H9 (cell line): ENCODE measurements at regions not wholly inside any gene's neighbourhood (a gene's known extent, or its start where the extent isn't known, plus 50 kb on each side); places are given as distances from the start of the nearest gene placed in this dataset.

ENCODE experiments used
- DNase-seq: peaks from one replicate; pipeline ENCODE4 v3.0.0-alpha.2; 2017
- H2AFZ ChIP-seq: one replicate; pipeline ENCODE4 v1.6.1; 2013; ENCODE audit warnings: mild to moderate bottlenecking, low read length, control low read depth, moderate library complexity
- H2AK5ac ChIP-seq: 2 replicates; pipeline ENCODE4 v1.6.1; 2013; ENCODE audit warnings: low read length, control low read depth, mixed read lengths; ENCODE audit not compliant: insufficient read length
- H2BK120ac ChIP-seq: one replicate; pipeline ENCODE4 v1.6.1; 2013; ENCODE audit warnings: low read depth, mild to moderate bottlenecking, low read length, control low read depth, inconsistent platforms; ENCODE audit not compliant: poor library complexity, severe bottlenecking
- H2BK12ac ChIP-seq: 2 replicates; pipeline ENCODE4 v1.6.1; 2013; ENCODE audit warnings: low read length, control low read depth, mixed read lengths, low read depth; ENCODE audit not compliant: insufficient read length
- H2BK15ac ChIP-seq: 2 replicates; pipeline ENCODE4 v1.6.1; 2013; ENCODE audit warnings: low read depth, low read length, control low read depth
- H2BK20ac ChIP-seq: one replicate; pipeline ENCODE4 v1.6.1; 2013; ENCODE audit warnings: low read depth, mild to moderate bottlenecking, low read length, control low read depth, inconsistent platforms; ENCODE audit not compliant: poor library complexity, severe bottlenecking
- H2BK5ac ChIP-seq: 2 replicates; pipeline ENCODE4 v1.6.1; 2013; ENCODE audit warnings: low read length, control low read depth, mixed read lengths; ENCODE audit not compliant: insufficient read length
- H3K14ac ChIP-seq: 2 replicates; pipeline ENCODE4 v1.6.1; 2013; ENCODE audit warnings: low read length, control low read depth; ENCODE audit not compliant: insufficient read depth
- H3K18ac ChIP-seq: 2 replicates; pipeline ENCODE4 v1.6.1; 2013; ENCODE audit warnings: low read depth, mild to moderate bottlenecking, mixed read lengths, low read length, control low read depth; ENCODE audit not compliant: insufficient read length
- H3K23ac ChIP-seq: 2 replicates; pipeline ENCODE4 v1.6.1; 2013; ENCODE audit warnings: low read length, control low read depth, mixed read lengths, low read depth; ENCODE audit not compliant: insufficient read length
- H3K23me2 ChIP-seq: 2 replicates; pipeline ENCODE4 v1.6.1; 2013; ENCODE audit warnings: low read depth, mild to moderate bottlenecking, mixed read lengths, low read length, control low read depth; ENCODE audit not compliant: insufficient read length, poor library complexity, severe bottlenecking
- H3K27ac ChIP-seq: 2 replicates; pipeline ENCODE4 v1.5.1; 2013; ENCODE audit warnings: low read length, control low read depth, mixed read lengths, low read depth; ENCODE audit not compliant: insufficient read length
- H3K27me3 ChIP-seq: 2 replicates; pipeline ENCODE4 v1.6.1; 2013; ENCODE audit warnings: low read length, control low read depth, inconsistent platforms; ENCODE audit not compliant: insufficient read depth
- H3K4ac ChIP-seq: 2 replicates; pipeline ENCODE4 v1.6.1; 2013; ENCODE audit warnings: low read depth, mild to moderate bottlenecking, control low read depth, inconsistent platforms, low read length, moderate library complexity
- H3K4me1 ChIP-seq: 2 replicates; pipeline ENCODE4 v1.6.1; 2013; ENCODE audit warnings: low read length, control low read depth, inconsistent platforms; ENCODE audit not compliant: insufficient read depth
- H3K4me2 ChIP-seq: 2 replicates; pipeline ENCODE4 v1.6.1; 2013; ENCODE audit warnings: low read length, control low read depth, mixed read lengths; ENCODE audit not compliant: insufficient read length, insufficient read depth
- H3K56ac ChIP-seq: 2 replicates; pipeline ENCODE4 v1.6.1; 2013; ENCODE audit warnings: low read depth, mild to moderate bottlenecking, mixed read lengths, low read length, control low read depth; ENCODE audit not compliant: insufficient read length
- H3K79me1 ChIP-seq: 2 replicates; pipeline ENCODE4 v1.6.1; 2013; ENCODE audit warnings: low read depth, mild to moderate bottlenecking, moderate library complexity, low read length, control low read depth, inconsistent platforms; ENCODE audit not compliant: insufficient read depth, poor library complexity, severe bottlenecking
- H3K79me2 ChIP-seq: 2 replicates; pipeline ENCODE4 v1.6.1; 2013; ENCODE audit warnings: low read length, control low read depth, inconsistent platforms; ENCODE audit not compliant: insufficient read depth
- H3K9ac ChIP-seq: 2 replicates; pipeline ENCODE4 v1.6.1; 2013; ENCODE audit warnings: low read length, control low read depth, mixed read lengths; ENCODE audit not compliant: insufficient read length; ENCODE audit errors: extremely low read depth
- H3K9me3 ChIP-seq: one replicate; pipeline ENCODE4 v1.6.1; 2013; ENCODE audit warnings: low read depth, low read length, inconsistent platforms; ENCODE audit not compliant: control insufficient read depth
- H3T11ph ChIP-seq: one replicate; pipeline ENCODE4 v1.6.1; 2013; ENCODE audit warnings: mild to moderate bottlenecking, low read length, control low read depth, inconsistent platforms
- H4K20me1 ChIP-seq: one replicate; pipeline ENCODE4 v1.6.1; 2013; ENCODE audit not compliant: control insufficient read depth, insufficient read length, insufficient read depth
- H4K5ac ChIP-seq: 2 replicates; pipeline ENCODE4 v1.6.1; 2013; ENCODE audit warnings: low read depth, mild to moderate bottlenecking, mixed read lengths, low read length, control low read depth; ENCODE audit not compliant: insufficient read length
- H4K8ac ChIP-seq: replicated peaks from 2 replicates; pipeline ENCODE4 v1.6.1; 2013; ENCODE audit warnings: low read length, control low read depth, mixed read lengths, low read depth; ENCODE audit not compliant: insufficient read length
- H4K91ac ChIP-seq: 2 replicates; pipeline ENCODE4 v1.6.1; 2013; ENCODE audit warnings: low read depth, mild to moderate bottlenecking, moderate library complexity, mixed read lengths, low read length, control low read depth; ENCODE audit not compliant: insufficient read length
- H3K27ac Mint-ChIP-seq, 3 experiments: 2 replicates in 2 of 3; 3 replicates in 1 of 3; pipeline ENCODE4 v1.8.0; 2020 to 2021; ENCODE audit warnings: mixed read lengths in 3 of 3, mild to moderate bottlenecking in 1 of 3, moderate library complexity in 1 of 3
- H3K27me3 Mint-ChIP-seq: 2 replicates; pipeline ENCODE4 v1.8.0; 2021; ENCODE audit warnings: low read depth, mild to moderate bottlenecking, moderate library complexity, mixed read lengths
- H3K36me3 Mint-ChIP-seq, 3 experiments: 2 replicates in 2 of 3; 3 replicates in 1 of 3; pipeline ENCODE4 v1.8.0; 2020 to 2021; ENCODE audit warnings: low read depth in 3 of 3, mixed read lengths in 3 of 3; ENCODE audit not compliant: insufficient read depth in 1 of 3
- H3K4me1 Mint-ChIP-seq, 2 experiments: 2 replicates each; pipeline ENCODE4 v1.8.0; 2020; ENCODE audit warnings: mixed read lengths in 2 of 2
- H3K4me3 Mint-ChIP-seq, 2 experiments: 2 replicates in 1 of 2; 3 replicates in 1 of 2; pipeline ENCODE4 v1.8.0; 2020 to 2021; ENCODE audit warnings: mild to moderate bottlenecking in 2 of 2, mixed read lengths in 2 of 2, moderate library complexity in 1 of 2
- H3K9me3 Mint-ChIP-seq, 2 experiments: 2 replicates in 1 of 2; 3 replicates in 1 of 2; pipeline ENCODE4 v1.8.0; 2020; ENCODE audit warnings: mild to moderate bottlenecking in 2 of 2, mixed read lengths in 2 of 2, moderate library complexity in 1 of 2
- CTCF ChIP-seq: fragments of 200-600 bp; sonication (generic); conservative IDR thresholded peaks from 3 replicates; pipeline ENCODE4 v1.8.0; 2021; ENCODE audit warnings: antibody characterized with exemption, mild to moderate bottlenecking
- WGBS: extraction: QIAGEN DNeasy Blood & Tissue Kit; methylation state at CpG from one replicate; pipeline ENCODE4 v1.1.7; 2013; ENCODE audit warnings: missing lambda C conversion rate, low lambda C conversion rate, mixed read lengths; ENCODE audit not compliant: insufficient read length; ENCODE audit errors: extremely low coverage; 5-methylcytosine and 5-hydroxymethylcytosine counted together

- Mint-ChIP-seq H3K27ac (no peak overlapping the region), H3K4me1 (peaks cover 4 to 8% of the 10 kb centered on the region in 2 experiments; a peak in 2 of 4 replicates), H3K36me3 (peaks cover 2 to 22% (median 4%) of the 10 kb centered on the region in 3 experiments; a peak in 6 of 7 replicates), H3K4me3 (no peak overlapping the region), H3K9me3 (peaks cover 12 to 21% of the 10 kb centered on the region in 2 experiments), H3K27me3 (peaks cover 16% of the 10 kb centered on the region)
- Histone ChIP-seq H3K23me2 (no peaks in the 10 kb centered on the region), H3K27me3 (no peaks in the 10 kb centered on the region), H4K20me1 (no peaks in the 10 kb centered on the region), H4K8ac (no peak overlapping the region), H2BK120ac (no peak overlapping the region), H3K18ac (no peak overlapping the region), H2BK20ac (no peak overlapping the region), H2BK5ac (no peak overlapping the region), H3K4me2 (no peak overlapping the region), H3K4me1 (no peaks in the 10 kb centered on the region), H3K4ac (no peak overlapping the region), H3T11ph (no peak overlapping the region), H3K9ac (no peak overlapping the region), H3K79me1 (no peaks in the 10 kb centered on the region), H3K9me3 (no peaks in the 10 kb centered on the region), H2AK5ac (no peak overlapping the region), H3K27ac (no peak overlapping the region), H2AFZ (no peak overlapping the region), H3K56ac (no peak overlapping the region), H3K14ac (no peak overlapping the region; the same call in 1 of the 2 replicates), H4K5ac (no peak overlapping the region), H3K23ac (no peak overlapping the region), H4K91ac (no peak overlapping the region), H2BK12ac (no peak overlapping the region), H3K79me2 (no peaks in the 10 kb centered on the region), H2BK15ac (no peak overlapping the region)
- TF ChIP-seq CTCF: no peak
- no CpG with 5 or more reads among the region's 19 CpGs for WGBS
- peak; percentile 21 for DNase-seq
Measured at GRCh38 chr6:169970306-169970988, 219.0 kb downstream of the ERMARD start.
